Endometrium (tissue), 2 donors: ENCODE measurements at regions not wholly inside any gene's neighbourhood (a gene's known extent, or its start where the extent isn't known, plus 50 kb on each side); places are given as distances from the start of the nearest gene placed in this dataset.

Experiments
- FAIRE-seq: peaks from 2 replicates; lab custom pipeline; 2012; peaks lifted over from hg19 to GRCh38; lab: Jason Lieb, UNC
- donor health status: control.
- donor health status: control.

GRCh38 chr5:4079831-4080230 is 484.2 kb downstream of the IRX1 start:
- FAIRE-seq: no peak

- FAIRE-seq: no peak
These were observed 484.7 kb downstream of the IRX1 start for GRCh38 chr5:4080370-4080769.

- no peak for FAIRE-seq
These were observed 485.4 kb downstream of the IRX1 start for GRCh38 chr5:4081059-4081458.

- FAIRE-seq: no peak
These were observed 485.8 kb downstream of the IRX1 start for GRCh38 chr5:4081466-4081865.

- FAIRE-seq: no peak
These were observed 487.4 kb downstream of the IRX1 start for GRCh38 chr5:4082966-4083564.

- FAIRE-seq: no peak
These were observed 488.1 kb downstream of the IRX1 start for GRCh38 chr5:4083591-4084337.

- FAIRE-seq: no peak
These were observed 490.4 kb downstream of the IRX1 start for GRCh38 chr5:4086081-4086480.

GRCh38 chr5:4087110-4087509 is 491.5 kb downstream of the IRX1 start:
- FAIRE-seq: no peak

- FAIRE-seq: no peak
These were observed 493.5 kb downstream of the IRX1 start for GRCh38 chr5:4089087-4089486.

- FAIRE-seq: no peak
These were observed 497.6 kb downstream of the IRX1 start for GRCh38 chr5:4093236-4093635.

GRCh38 chr5:4093970-4094369 is 498.3 kb downstream of the IRX1 start:
- no peak for FAIRE-seq

GRCh38 chr5:4095918-4096630 is 500.4 kb downstream of the IRX1 start:
- FAIRE-seq: no peak

GRCh38 chr5:4097199-4097598 is 501.6 kb downstream of the IRX1 start:
- no peak for FAIRE-seq

- FAIRE-seq: no peak
These were observed 502.6 kb downstream of the IRX1 start for GRCh38 chr5:4098226-4098625.

- no peak for FAIRE-seq
These were observed 503.8 kb downstream of the IRX1 start for GRCh38 chr5:4099386-4099785.

- no peak for FAIRE-seq
These were observed 505.1 kb downstream of the IRX1 start for GRCh38 chr5:4100739-4101138.

- FAIRE-seq: no peak
These were observed 505.6 kb downstream of the IRX1 start for GRCh38 chr5:4101189-4101588.

- FAIRE-seq: no peak
These were observed 509.4 kb downstream of the IRX1 start for GRCh38 chr5:4104831-4105597.

- no peak for FAIRE-seq
These were observed 513.1 kb downstream of the IRX1 start for GRCh38 chr5:4108690-4109089.

- FAIRE-seq: no peak
These were observed 517.8 kb downstream of the IRX1 start for GRCh38 chr5:4113426-4113825.

- no peak for FAIRE-seq
These were observed 518.3 kb downstream of the IRX1 start for GRCh38 chr5:4113905-4114304.

- FAIRE-seq: no peak
These were observed 518.8 kb downstream of the IRX1 start for GRCh38 chr5:4114452-4114851.

- FAIRE-seq: no peak
These were observed 521.2 kb downstream of the IRX1 start for GRCh38 chr5:4116834-4117233.
